CD8-positive, alpha-beta memory T cell (primary cell): ENCODE measurements at regions not wholly inside any gene's neighbourhood (a gene's known extent, or its start where the extent isn't known, plus 50 kb on each side); places are given as distances from the start of the nearest gene placed in this dataset.

Source experiments
- CTCF ChIA-PET: fragments of 350-600 bp; sonication (Branson Sonifier 250); formaldehyde crosslinking; loops from one replicate; lab custom pipeline; 2021; ENCODE audit warnings: antibody characterized with exemption; lab: Charles Lee
- POLR2A ChIA-PET: fragments of 350-600 bp; sonication (Branson Sonifier 250); formaldehyde crosslinking; loops from one replicate; lab custom pipeline; 2021; ENCODE audit warnings: antibody characterized with exemption; lab: Charles Lee
- DNase-seq, 5 donors: peaks; one replicate each; pipeline versions ENCODE4 v3.0.0 to v3.0.0-alpha.2; 2020 to 2022; ENCODE audit warnings: mixed read lengths in 1 of 5
- H3K27ac ChIP-seq: one replicate; pipeline ENCODE4 v1.7.0; 2013; ENCODE audit warnings: low read depth, mild to moderate bottlenecking, low read length, moderate library complexity
- H3K27me3 ChIP-seq: 2 replicates; pipeline ENCODE4 v1.7.0; 2013; ENCODE audit warnings: low read length, mild to moderate bottlenecking; ENCODE audit not compliant: insufficient read depth, poor library complexity, severe bottlenecking
- H3K36me3 ChIP-seq: 2 replicates; pipeline ENCODE4 v1.7.0; 2013; ENCODE audit warnings: mild to moderate bottlenecking, low read length, moderate library complexity; ENCODE audit not compliant: insufficient read depth
- H3K4me1 ChIP-seq: 2 replicates; pipeline ENCODE4 v1.7.0; 2013; ENCODE audit warnings: mild to moderate bottlenecking, low read length, moderate library complexity; ENCODE audit not compliant: insufficient read depth
- H3K4me3 ChIP-seq: 2 replicates; pipeline ENCODE4 v1.7.0; 2013; ENCODE audit warnings: mild to moderate bottlenecking, low read length
- H3K9me3 ChIP-seq: 2 replicates; pipeline ENCODE4 v1.7.0; 2013; ENCODE audit warnings: mild to moderate bottlenecking, low read length
- H3K27ac Mint-ChIP-seq, 8 donors: one replicate each; pipeline ENCODE4 v1.8.0; 2020 to 2021; ENCODE audit warnings: mixed read lengths in 8 of 8, mild to moderate bottlenecking in 6 of 8, inconsistent platforms in 3 of 8, moderate library complexity in 3 of 8
- H3K27me3 Mint-ChIP-seq, 2 donors: one replicate each; pipeline ENCODE4 v1.8.0; 2020 to 2021; ENCODE audit warnings: mixed read lengths in 2 of 2, mild to moderate bottlenecking in 1 of 2, moderate library complexity in 1 of 2
- H3K36me3 Mint-ChIP-seq, 3 donors: one replicate each; pipeline ENCODE4 v1.8.0; 2020 to 2021; ENCODE audit warnings: mixed read lengths in 3 of 3, inconsistent platforms in 1 of 3, mild to moderate bottlenecking in 1 of 3
- H3K4me1 Mint-ChIP-seq, 3 donors: one replicate each; pipeline ENCODE4 v1.8.0; 2020 to 2021; ENCODE audit warnings: mixed read lengths in 3 of 3, inconsistent platforms in 1 of 3, mild to moderate bottlenecking in 1 of 3
- H3K4me3 Mint-ChIP-seq, 7 donors: one replicate each; pipeline ENCODE4 v1.8.0; 2020 to 2021; ENCODE audit warnings: mixed read lengths in 7 of 7, mild to moderate bottlenecking in 6 of 7, moderate library complexity in 4 of 7, inconsistent platforms in 2 of 7
- H3K9me3 Mint-ChIP-seq, 5 donors: one replicate each; pipeline ENCODE4 v1.8.0; 2020 to 2022; ENCODE audit warnings: mixed read lengths in 5 of 5, mild to moderate bottlenecking in 3 of 5, moderate library complexity in 2 of 5, inconsistent platforms in 1 of 5

GRCh38 chr6:140440223-140440835 lies 1065.9 kb upstream of the CITED2 start:
- Histone ChIP-seq H3K27ac (no peak overlapping the region), H3K27me3 (no peaks in the 10 kb centered on the region), H3K4me1 (no peaks in the 10 kb centered on the region), H3K36me3 (no peaks in the 10 kb centered on the region), H3K9me3 (no peaks in the 10 kb centered on the region), H3K4me3 (no peak overlapping the region)
- Mint-ChIP-seq H3K27me3 (peaks cover 4 to 6% of the 10 kb centered on the region in 2 donors), H3K9me3 (no peaks in the 10 kb centered on the region), H3K4me3 (no peak overlapping the region), H3K36me3 (no peaks in the 10 kb centered on the region), H3K27ac (no peak overlapping the region), H3K4me1 (no peaks in the 10 kb centered on the region)
- CTCF ChIA-PET, result no interaction called here
- DNase-seq, result no peak
- POLR2A ChIA-PET, result no interaction called here

- DNase-seq, result no peak
- CTCF ChIA-PET, result no interaction called here
Observed at GRCh38 chr6:140438346-140438735, 1063.9 kb upstream of the CITED2 start.

GRCh38 chr6:140437619-140438345 lies 1063.3 kb upstream of the CITED2 start:
- Histone ChIP-seq H3K36me3 (no peaks in the 10 kb centered on the region), H3K9me3 (no peaks in the 10 kb centered on the region), H3K4me3 (no peak overlapping the region), H3K27ac (no peak overlapping the region), H3K4me1 (no peaks in the 10 kb centered on the region), H3K27me3 (no peaks in the 10 kb centered on the region)
- Mint-ChIP-seq H3K27ac (no peak overlapping the region), H3K36me3 (no peaks in the 10 kb centered on the region), H3K9me3 (peaks cover 0 to 1% (median 0%) of the 10 kb centered on the region in 5 donors), H3K4me3 (no peak overlapping the region), H3K27me3 (peaks cover 6 to 12% of the 10 kb centered on the region in 2 donors), H3K4me1 (no peaks in the 10 kb centered on the region)
- no peak for DNase-seq
- ChIA-PET CTCF (no interaction called here), POLR2A (no interaction called here)

More at GRCh38 chr6:140438346-140438735, 1063.9 kb upstream of the CITED2 start:
- H3K27me3 ChIP-seq, result no peaks in the 10 kb centered on the region
- no peaks in the 10 kb centered on the region for H3K4me1 Mint-ChIP-seq
- H3K27me3 Mint-ChIP-seq, result peaks cover 6% of the 10 kb centered on the region in 2 donors
- no peak overlapping the region for H3K27ac Mint-ChIP-seq
- no peaks in the 10 kb centered on the region for H3K36me3 ChIP-seq
- H3K27ac ChIP-seq, result no peak overlapping the region
- H3K9me3 Mint-ChIP-seq, result peaks cover 0 to 1% (median 0%) of the 10 kb centered on the region in 5 donors
- POLR2A ChIA-PET, result no interaction called here
- no peaks in the 10 kb centered on the region for H3K36me3 Mint-ChIP-seq
- H3K4me3 ChIP-seq, result no peak overlapping the region
- H3K4me3 Mint-ChIP-seq, result no peak overlapping the region
- no peaks in the 10 kb centered on the region for H3K9me3 ChIP-seq
- H3K4me1 ChIP-seq, result no peaks in the 10 kb centered on the region

GRCh38 chr6:140436023-140436811 lies 1061.8 kb upstream of the CITED2 start:
- no peak for DNase-seq
- no peak overlapping the region for H3K27ac Mint-ChIP-seq
- no peaks in the 10 kb centered on the region for H3K4me1 ChIP-seq
- peaks cover 6 to 12% of the 10 kb centered on the region in 2 donors for H3K27me3 Mint-ChIP-seq
- H3K4me1 Mint-ChIP-seq, result no peaks in the 10 kb centered on the region
- no peak overlapping the region for H3K4me3 Mint-ChIP-seq
- no peaks in the 10 kb centered on the region for H3K36me3 Mint-ChIP-seq
- H3K36me3 ChIP-seq, result no peaks in the 10 kb centered on the region
- CTCF ChIA-PET, result no interaction called here
- peaks cover 0 to 1% (median 0%) of the 10 kb centered on the region in 5 donors for H3K9me3 Mint-ChIP-seq
- POLR2A ChIA-PET, result no interaction called here
- no peaks in the 10 kb centered on the region for H3K9me3 ChIP-seq
- no peak overlapping the region for H3K4me3 ChIP-seq
- no peaks in the 10 kb centered on the region for H3K27me3 ChIP-seq
- H3K27ac ChIP-seq, result no peak overlapping the region

GRCh38 chr6:140434761-140435160 lies 1060.3 kb upstream of the CITED2 start:
- DNase-seq, result no peak
- CTCF ChIA-PET, result no interaction called here
- no peak overlapping the region for H3K4me3 Mint-ChIP-seq
- Histone ChIP-seq H3K9me3 (no peaks in the 10 kb centered on the region), H3K4me3 (no peak overlapping the region), H3K27ac (no peak overlapping the region), H3K27me3 (no peaks in the 10 kb centered on the region), H3K4me1 (no peaks in the 10 kb centered on the region), H3K36me3 (no peaks in the 10 kb centered on the region)
- H3K36me3 Mint-ChIP-seq, result no peaks in the 10 kb centered on the region
- POLR2A ChIA-PET, result no interaction called here
- no peaks in the 10 kb centered on the region for H3K4me1 Mint-ChIP-seq
- peak overlapping the region in 1 of 8 donors; percentile 21 for H3K27ac Mint-ChIP-seq
- peaks cover 3 to 12% of the 10 kb centered on the region in 2 donors for H3K27me3 Mint-ChIP-seq
- peaks cover 0 to 1% (median 0%) of the 10 kb centered on the region in 5 donors for H3K9me3 Mint-ChIP-seq

- Mint-ChIP-seq H3K9me3 (peaks cover 0 to 1% (median 0%) of the 10 kb centered on the region in 5 donors), H3K27ac (no peak overlapping the region), H3K4me3 (no peak overlapping the region), H3K27me3 (peaks cover 3 to 12% of the 10 kb centered on the region in 2 donors), H3K36me3 (no peaks in the 10 kb centered on the region), H3K4me1 (no peaks in the 10 kb centered on the region)
- DNase-seq, result no peak
- H3K27me3 ChIP-seq, result no peaks in the 10 kb centered on the region
- H3K4me3 ChIP-seq, result no peak overlapping the region
- ChIA-PET POLR2A (no interaction called here), CTCF (no interaction called here)
- no peaks in the 10 kb centered on the region for H3K36me3 ChIP-seq
- no peak overlapping the region for H3K27ac ChIP-seq
- H3K9me3 ChIP-seq, result no peaks in the 10 kb centered on the region
- H3K4me1 ChIP-seq, result no peaks in the 10 kb centered on the region
Observed at GRCh38 chr6:140433072-140433471, 1058.6 kb upstream of the CITED2 start.

- Mint-ChIP-seq H3K9me3 (no peaks in the 10 kb centered on the region), H3K27ac (no peak overlapping the region), H3K36me3 (no peaks in the 10 kb centered on the region), H3K27me3 (peaks cover 0 to under 1% of the 10 kb centered on the region in 2 donors), H3K4me1 (no peaks in the 10 kb centered on the region), H3K4me3 (no peak overlapping the region)
- no peak for DNase-seq
- Histone ChIP-seq H3K4me1 (no peaks in the 10 kb centered on the region), H3K9me3 (no peaks in the 10 kb centered on the region), H3K4me3 (no peak overlapping the region), H3K27ac (no peak overlapping the region), H3K27me3 (no peaks in the 10 kb centered on the region), H3K36me3 (no peaks in the 10 kb centered on the region)
- CTCF ChIA-PET, result no interaction called here
- POLR2A ChIA-PET, result no interaction called here
Observed at GRCh38 chr6:140427842-140428241, 1053.4 kb upstream of the CITED2 start.
